DND-41 (cell line): ENCODE measurements at regions not wholly inside any gene's neighbourhood (a gene's known extent, or its start where the extent isn't known, plus 50 kb on each side); places are given as distances from the start of the nearest gene placed in this dataset.

ENCODE experiments used
- ATAC-seq: fragments of 200-7000 bp; cut with Tn5 transposase; 3 replicates; pipeline ENCODE4 v1.9.1; 2021; ENCODE audit warnings: low read depth; ENCODE audit not compliant: insufficient read depth
- DNase-seq: peaks from one replicate; pipeline ENCODE4 v3.0.0-alpha.2; 2020
- H2AFZ ChIP-seq: 2 replicates; pipeline ENCODE4 v1.6.0; 2012; ENCODE audit warnings: low read depth, low read length
- H3K27ac ChIP-seq: 2 replicates; pipeline ENCODE4 v1.5.1; 2012; ENCODE audit warnings: low read length, inconsistent platforms
- H3K27me3 ChIP-seq: fragments of 200-600 bp; sonication (generic); 2 replicates; pipeline ENCODE4 v1.6.0; 2012; ENCODE audit warnings: low read length, mild to moderate bottlenecking, inconsistent platforms; ENCODE audit not compliant: insufficient read depth, poor library complexity
- H3K36me3 ChIP-seq: 2 replicates; pipeline ENCODE4 v1.5.1; 2012; ENCODE audit warnings: low read length, inconsistent platforms; ENCODE audit not compliant: insufficient read depth
- H3K4me1 ChIP-seq: 2 replicates; pipeline ENCODE4 v1.5.1; 2012; ENCODE audit warnings: mild to moderate bottlenecking, low read length; ENCODE audit not compliant: insufficient read depth
- H3K4me2 ChIP-seq: 2 replicates; pipeline ENCODE4 v1.6.0; 2012; ENCODE audit warnings: mild to moderate bottlenecking, moderate library complexity, low read length, inconsistent platforms; ENCODE audit not compliant: insufficient read depth
- H3K4me3 ChIP-seq, 2 experiments: fragments of 200-600 bp in 1 of 2; shearing (Covaris generic) in 1 of 2; 2 replicates each; pipeline ENCODE4 v1.5.1; 2012 to 2016; ENCODE audit warnings: inconsistent platforms in 2 of 2, low read length in 2 of 2, mild to moderate bottlenecking in 2 of 2, low read depth in 1 of 2, moderate library complexity in 1 of 2
- H3K79me2 ChIP-seq: 2 replicates; pipeline ENCODE4 v1.6.0; 2012; ENCODE audit warnings: low read length, inconsistent platforms; ENCODE audit not compliant: insufficient read depth
- H3K9ac ChIP-seq: 2 replicates; pipeline ENCODE4 v1.6.0; 2012; ENCODE audit warnings: low read depth, mild to moderate bottlenecking, inconsistent platforms, low read length, moderate library complexity
- H3K9me3 ChIP-seq: 2 replicates; pipeline ENCODE4 v1.5.1; 2012; ENCODE audit warnings: low read length, moderate library complexity, mild to moderate bottlenecking, inconsistent platforms; ENCODE audit not compliant: insufficient read depth, severe bottlenecking
- H4K20me1 ChIP-seq: 2 replicates; pipeline ENCODE4 v1.6.0; 2012; ENCODE audit warnings: low read length; ENCODE audit not compliant: insufficient read depth
- CTCF ChIP-seq: IDR thresholded peaks from 2 replicates; pipeline ENCODE4 v1.5.1; 2012; ENCODE audit warnings: borderline replicate concordance, low read length, moderate library complexity, mild to moderate bottlenecking; ENCODE audit not compliant: poor library complexity, severe bottlenecking; ENCODE audit errors: extremely low read depth
- EZH2 ChIP-seq: IDR thresholded peaks from 3 replicates; pipeline ENCODE4 v1.6.1; 2012; ENCODE audit warnings: borderline replicate concordance, low read depth, mild to moderate bottlenecking, moderate library complexity, low read length, inconsistent platforms; ENCODE audit not compliant: severe bottlenecking

DNA sequence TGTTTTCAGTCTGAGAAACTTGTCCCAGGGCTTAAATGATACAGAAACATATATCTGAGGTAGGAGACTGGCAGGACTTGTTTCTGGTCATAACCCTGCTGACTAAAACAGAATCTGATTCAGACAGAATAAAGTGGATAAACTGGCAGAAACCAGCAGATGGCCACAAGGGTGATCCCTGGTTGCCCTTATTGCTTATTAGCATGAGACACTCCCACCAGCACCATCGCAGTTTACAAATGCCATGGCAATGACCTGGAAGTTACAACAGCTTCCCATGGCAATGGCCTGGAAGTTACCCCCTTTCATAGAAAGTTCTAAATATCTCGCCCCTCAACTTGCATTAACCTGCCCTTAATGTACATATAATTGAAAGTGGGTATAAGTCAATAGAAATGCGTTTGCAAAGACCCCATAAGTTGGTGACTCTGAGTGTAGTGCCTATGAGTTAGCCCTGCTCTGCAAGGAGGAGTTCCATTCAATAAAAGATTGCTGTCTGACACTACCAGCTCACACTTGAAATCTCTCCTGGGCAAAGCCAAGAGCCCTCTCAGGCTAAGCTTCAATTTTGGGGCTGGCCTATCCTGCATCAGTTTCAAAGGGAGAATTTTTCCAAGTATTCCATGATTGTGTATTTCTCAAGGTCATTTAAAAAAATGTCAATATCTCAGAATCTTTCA is 52.9 kb upstream of the PAGE5 start:
- no peaks in the 10 kb centered on the region for H3K4me1 ChIP-seq
- no peaks in the 10 kb centered on the region for H3K79me2 ChIP-seq
- DNase-seq (no peak), ATAC-seq (no peak)
- H3K27ac ChIP-seq: no peak overlapping the region
- no peaks in the 10 kb centered on the region for H3K36me3 ChIP-seq
- no peaks in the 10 kb centered on the region for H4K20me1 ChIP-seq
- TF ChIP-seq CTCF (no peak), EZH2 (no peak)
- H3K4me3 ChIP-seq: no peak overlapping the region
- no peak overlapping the region for H3K9ac ChIP-seq
- no peaks in the 10 kb centered on the region for H3K9me3 ChIP-seq
- H3K4me2 ChIP-seq: no peak overlapping the region
- H2AFZ ChIP-seq: no peak overlapping the region
- no peaks in the 10 kb centered on the region for H3K27me3 ChIP-seq

GRCh38 chrX:55167901-55168300 is 52.2 kb upstream of the PAGE5 start:
- no peak overlapping the region for H3K4me2 ChIP-seq
- no peak for ATAC-seq
- H4K20me1 ChIP-seq: no peaks in the 10 kb centered on the region
- no peaks in the 10 kb centered on the region for H3K36me3 ChIP-seq
- no peak for TF ChIP-seq EZH2
- no peak for TF ChIP-seq CTCF
- no peaks in the 10 kb centered on the region for H3K4me1 ChIP-seq
- DNase-seq: no peak
- H3K79me2 ChIP-seq: no peaks in the 10 kb centered on the region
- H3K9me3 ChIP-seq: no peaks in the 10 kb centered on the region
- no peak overlapping the region for H3K27ac ChIP-seq
- no peak overlapping the region for H2AFZ ChIP-seq
- no peaks in the 10 kb centered on the region for H3K27me3 ChIP-seq
- H3K4me3 ChIP-seq: no peak overlapping the region
- H3K9ac ChIP-seq: no peak overlapping the region

DNA sequence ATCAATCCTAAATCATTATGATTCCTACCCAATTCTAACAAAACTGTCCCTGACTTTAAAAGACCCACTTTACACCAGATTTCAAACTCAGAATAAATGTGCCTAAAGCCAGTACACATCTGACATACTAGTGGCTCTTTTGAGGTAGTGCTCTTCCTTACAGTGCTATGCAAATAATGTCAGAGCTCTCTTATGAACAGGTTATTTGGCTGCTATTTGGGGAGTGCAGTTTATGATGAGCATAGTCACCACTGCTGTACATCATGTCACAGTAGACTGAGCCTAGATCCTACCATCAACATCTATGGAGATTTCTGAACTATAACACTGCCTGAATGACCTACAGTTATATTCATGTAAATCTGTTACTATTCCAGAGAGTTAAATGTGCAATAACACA is 50.4 kb upstream of the PAGE5 start:
- no peak overlapping the region for H3K9ac ChIP-seq
- no peaks in the 10 kb centered on the region for H3K79me2 ChIP-seq
- no peak overlapping the region for H3K4me3 ChIP-seq
- H3K9me3 ChIP-seq: no peaks in the 10 kb centered on the region
- H3K36me3 ChIP-seq: no peaks in the 10 kb centered on the region
- H3K27me3 ChIP-seq: no peaks in the 10 kb centered on the region
- no peak overlapping the region for H3K27ac ChIP-seq
- H3K4me2 ChIP-seq: no peak overlapping the region
- DNase-seq: no peak
- H2AFZ ChIP-seq: no peak overlapping the region
- ATAC-seq: no peak
- TF ChIP-seq CTCF (no peak), EZH2 (no peak)
- no peaks in the 10 kb centered on the region for H4K20me1 ChIP-seq
- no peaks in the 10 kb centered on the region for H3K4me1 ChIP-seq
